IMR-90 (cell line): ENCODE measurements at regions not wholly inside any gene's neighbourhood (a gene's known extent, or its start where the extent isn't known, plus 50 kb on each side); places are given as distances from the start of the nearest gene placed in this dataset.

ENCODE experiments used
- ATAC-seq: fragments of 200-7000 bp; cut with Tn5 transposase; 2 replicates; pipeline ENCODE4 v1.9.1; 2020; ENCODE audit warnings: low read depth, mild to moderate bottlenecking, moderate library complexity
- BruUV-seq: library from RNA; stranded (reverse); fragments of 400-500 nt; replicated peaks from 2 replicates; lab custom pipeline; 2021; lab: Mats Ljungman, UMichigan
- CTCF ChIA-PET: fragments of 300-600 bp; formaldehyde crosslinking; extraction: SDS; loops from one replicate; lab custom pipeline; 2021; ENCODE audit warnings: antibody characterized with exemption; lab: Yijun Ruan, JAX
- POLR2A ChIA-PET: fragments of 300-600 bp; sonication (Branson Sonifier 250); formaldehyde crosslinking; loops from one replicate; lab custom pipeline; 2022; ENCODE audit warnings: antibody characterized with exemption; ENCODE audit not compliant: unreplicated experiment; lab: Charles Lee
- DNase-seq: peaks from one replicate; pipeline ENCODE4 v3.0.0; 2013
- H2AFZ ChIP-seq: replicated peaks from 2 replicates; pipeline ENCODE3; 2013; ENCODE audit warnings: low read length, mild to moderate bottlenecking; ENCODE audit not compliant: poor library complexity
- H2AK5ac ChIP-seq: 2 replicates; pipeline ENCODE4 v1.6.1; 2013; ENCODE audit warnings: low read depth, low read length, inconsistent platforms
- H2AK9ac ChIP-seq: replicated peaks from 2 replicates; pipeline ENCODE3; 2013; ENCODE audit warnings: mild to moderate bottlenecking, low read depth, low read length, moderate library complexity; ENCODE audit not compliant: poor library complexity
- H2BK120ac ChIP-seq: 2 replicates; pipeline ENCODE4 v1.6.1; 2013; ENCODE audit warnings: low read depth, low read length, inconsistent platforms
- H2BK15ac ChIP-seq: 3 replicates; pipeline ENCODE4 v1.6.1; 2013; ENCODE audit warnings: low read depth, low read length, inconsistent platforms
- H2BK20ac ChIP-seq: 2 replicates; pipeline ENCODE4 v1.6.1; 2013; ENCODE audit warnings: low read depth, mild to moderate bottlenecking, inconsistent platforms, low read length, moderate library complexity
- H2BK5ac ChIP-seq: 2 replicates; pipeline ENCODE4 v1.6.1; 2013; ENCODE audit warnings: mild to moderate bottlenecking, low read depth, low read length, inconsistent platforms; ENCODE audit not compliant: poor library complexity, severe bottlenecking
- H3K14ac ChIP-seq: replicated peaks from 2 replicates; pipeline ENCODE4 v1.6.1; 2013; ENCODE audit warnings: low read depth, low read length, inconsistent platforms
- H3K18ac ChIP-seq: 2 replicates; pipeline ENCODE4 v1.6.1; 2013; ENCODE audit warnings: low read depth, low read length, control low read depth
- H3K23ac ChIP-seq: 2 replicates; pipeline ENCODE4 v1.6.1; 2013; ENCODE audit warnings: low read depth, low read length, inconsistent platforms
- H3K27ac ChIP-seq: 2 replicates; pipeline ENCODE4 v1.5.1; 2013; ENCODE audit warnings: mild to moderate bottlenecking, control low read depth, low read length; ENCODE audit not compliant: insufficient read depth
- H3K27me3 ChIP-seq: 2 replicates; pipeline ENCODE4 v1.6.1; 2013; ENCODE audit warnings: low read length; ENCODE audit not compliant: control insufficient read depth, insufficient read depth
- H3K36me3 ChIP-seq: 2 replicates; pipeline ENCODE4 v1.6.1; 2013; ENCODE audit warnings: low read length, mixed read lengths; ENCODE audit not compliant: control insufficient read depth, insufficient read depth
- H3K4ac ChIP-seq: 2 replicates; pipeline ENCODE4 v1.6.1; 2013; ENCODE audit warnings: low read depth, low read length, inconsistent platforms
- H3K4me1 ChIP-seq: 2 replicates; pipeline ENCODE4 v1.6.1; 2013; ENCODE audit warnings: low read length, mixed read lengths; ENCODE audit not compliant: control insufficient read depth, insufficient read depth
- H3K4me2 ChIP-seq: 2 replicates; pipeline ENCODE4 v1.6.1; 2013; ENCODE audit warnings: low read depth, mild to moderate bottlenecking, control low read depth, low read length, moderate library complexity
- H3K4me3 ChIP-seq: 2 replicates; pipeline ENCODE4 v1.5.1; 2013; ENCODE audit warnings: low read depth, mild to moderate bottlenecking, control low read depth, low read length, moderate library complexity; ENCODE audit not compliant: insufficient read depth
- H3K56ac ChIP-seq: 2 replicates; pipeline ENCODE4 v1.6.1; 2013; ENCODE audit warnings: low read length, inconsistent platforms; ENCODE audit not compliant: insufficient read depth; ENCODE audit errors: extremely low read depth
- H3K79me1 ChIP-seq, 2 experiments: 2 replicates each; pipeline ENCODE4 v1.6.1; 2013; ENCODE audit warnings: low read length in 2 of 2, inconsistent platforms in 1 of 2, low read depth in 1 of 2
- H3K9ac ChIP-seq: 2 replicates; pipeline ENCODE4 v1.6.1; 2013; ENCODE audit warnings: low read depth, low read length, control low read depth
- H3K9me1 ChIP-seq: 2 replicates; pipeline ENCODE4 v1.6.1; 2013; ENCODE audit warnings: low read length, inconsistent platforms; ENCODE audit not compliant: insufficient read depth
- H3K9me3 ChIP-seq: 2 replicates; pipeline ENCODE4 v1.6.1; 2013; ENCODE audit warnings: low read length; ENCODE audit not compliant: control insufficient read depth, insufficient read depth
- H4K20me1 ChIP-seq: 2 replicates; pipeline ENCODE4 v1.6.1; 2013; ENCODE audit warnings: low read length, inconsistent platforms; ENCODE audit not compliant: insufficient read depth
- H4K5ac ChIP-seq: 2 replicates; pipeline ENCODE4 v1.6.1; 2013; ENCODE audit warnings: mild to moderate bottlenecking, low read depth, low read length, control low read depth
- H4K8ac ChIP-seq, 2 experiments: 2 replicates each; pipeline ENCODE4 v1.6.1; 2013; ENCODE audit warnings: low read depth in 2 of 2, low read length in 2 of 2, control low read depth in 1 of 2, inconsistent platforms in 1 of 2
- H4K91ac ChIP-seq: 2 replicates; pipeline ENCODE4 v1.6.1; 2013; ENCODE audit warnings: low read depth, low read length, inconsistent platforms; ENCODE audit not compliant: insufficient read depth
- CHD1 ChIP-seq: IDR thresholded peaks from 2 replicates; pipeline ENCODE4 v1.6.1; 2012; ENCODE audit warnings: low read depth, low read length, improper control_type of control experiment
- ELK1 ChIP-seq: fragments of 150-350 bp; IDR thresholded peaks from 2 replicates; pipeline ENCODE4 v1.6.1; 2016; ENCODE audit warnings: low read depth, mild to moderate bottlenecking, low read length, moderate library complexity, borderline replicate concordance
- FOS ChIP-seq: fragments of 150-350 bp; IDR thresholded peaks from 2 replicates; pipeline ENCODE4 v1.6.1; 2016; ENCODE audit warnings: low read depth, low read length
- NFE2L2 ChIP-seq: fragments of 150-350 bp; IDR thresholded peaks from 2 replicates; pipeline ENCODE4 v1.6.1; 2016; ENCODE audit warnings: low read depth, mild to moderate bottlenecking, low read length
- RFX5 ChIP-seq: IDR thresholded peaks from 2 replicates; pipeline ENCODE4 v1.8.0; 2012; ENCODE audit warnings: low read depth, mild to moderate bottlenecking, low read length, moderate library complexity
- SMC3 ChIP-seq: fragments of 150-350 bp; IDR thresholded peaks from 2 replicates; pipeline ENCODE4 v1.6.1; 2016; ENCODE audit warnings: low read depth, mild to moderate bottlenecking, antibody characterized with exemption, low read length, moderate library complexity
- WGBS, 2 experiments: methylation state at CpG; one replicate each; pipeline versions ENCODE4 v1.1.5 to v1.1.7; 2013; ENCODE audit warnings: missing lambda C conversion rate in 2 of 2; ENCODE audit not compliant: insufficient read length in 1 of 2; ENCODE audit errors: extremely low coverage in 2 of 2; 5-methylcytosine and 5-hydroxymethylcytosine counted together
- dilution Hi-C: fragments of 300-500 bp; cut with HindIII; formaldehyde crosslinking; loops from one replicate; pipeline ENCODE4 v1.14.3; 2018; ENCODE audit warnings: low sequenced_read_pairs; ENCODE audit not compliant: unreplicated experiment
- in situ Hi-C: fragments of 300-500 bp; cut with MboI; formaldehyde crosslinking; loops from 3 replicates; pipeline ENCODE4 v1.14.3; 2019; ENCODE audit warnings: low sequenced_read_pairs, inconsistent platforms, mixed read lengths
- intact Hi-C: fragments of 100-400 bp; cut with micrococcal nuclease; formaldehyde crosslinking; loops from 2 replicates; pipeline ENCODE4 v1.10.0; 2022

- H3K79me1 ChIP-seq: no peaks in the 10 kb centered on the region
- no peak overlapping the region for H2BK15ac ChIP-seq
- no peak overlapping the region for H3K4me2 ChIP-seq
- no peak overlapping the region; the same call in 1 of the 2 replicates for H3K14ac ChIP-seq
- ATAC-seq (no peak; the same call in 1 of the 2 replicates), DNase-seq (peak; percentile 6)
- in situ Hi-C loops: no loop called here
- no peak overlapping the region for H2BK120ac ChIP-seq
- no peak overlapping the region for H3K18ac ChIP-seq
- no peak overlapping the region for H3K27ac ChIP-seq
- WGBS, 2 experiments: no CpG with 5 or more reads among the region's 1 CpG
- ChIA-PET POLR2A (no interaction called here), CTCF (no interaction called here)
- H2AFZ ChIP-seq: peak overlapping the region; percentile 59
- H3K4me3 ChIP-seq: no peak overlapping the region
- no peak overlapping the region for H2BK20ac ChIP-seq
- no peak overlapping the region for H3K4ac ChIP-seq
- peaks cover 47% of the 10 kb centered on the region for H3K27me3 ChIP-seq
- no peak overlapping the region for H4K91ac ChIP-seq
- H3K36me3 ChIP-seq: no peaks in the 10 kb centered on the region
- H4K8ac ChIP-seq: no peak overlapping the region
- no peaks in the 10 kb centered on the region for H3K9me1 ChIP-seq
- intact Hi-C loops: no loop called here
- H4K5ac ChIP-seq: no peak overlapping the region
- no peak overlapping the region for H2AK5ac ChIP-seq
- dilution Hi-C loops: no loop called here
- no peak overlapping the region for H2BK5ac ChIP-seq
- no peaks in the 10 kb centered on the region; the same call in 1 of the 2 replicates for H3K9me3 ChIP-seq
- H3K9ac ChIP-seq: no peak overlapping the region
- TF ChIP-seq ELK1 (no peak), SMC3 (no peak), CHD1 (no peak), NFE2L2 (no peak), FOS (no peak), RFX5 (no peak)
- no peaks in the 10 kb centered on the region for H4K20me1 ChIP-seq
- BruUV-seq: no TSS peak
- no peaks in the 10 kb centered on the region for H3K4me1 ChIP-seq
- no peak overlapping the region for H2AK9ac ChIP-seq
- no peak overlapping the region for H3K56ac ChIP-seq
- H3K23ac ChIP-seq: no peak overlapping the region
Measured at GRCh38 chr6:44696099-44696498, 308.6 kb downstream of the CDC5L start.
